Hippocampal formation (tissue), 2 donors: ENCODE measurements at regions not wholly inside any gene's neighbourhood (a gene's known extent, or its start where the extent isn't known, plus 50 kb on each side); places are given as distances from the start of the nearest gene placed in this dataset.
"Not testable (repeated sequence)": the region's sequence is repeated elsewhere in the genome, so short reads cannot be mapped to it uniquely, and the experiment has no call there.

Source experiments
- DNase-seq, 2 donors: peaks; one replicate each; lab custom pipeline; 2025; lab: John Stamatoyannopoulos, UW

- DNase-seq, result not testable (repeated sequence)
Observed at GRCh38 chr3:48101301-48101650, 85.1 kb upstream of the MAP4 start.

GRCh38 chr3:48092270-48092669 lies 76.1 kb upstream of the MAP4 start:
- DNase-seq, result no peak

DNA sequence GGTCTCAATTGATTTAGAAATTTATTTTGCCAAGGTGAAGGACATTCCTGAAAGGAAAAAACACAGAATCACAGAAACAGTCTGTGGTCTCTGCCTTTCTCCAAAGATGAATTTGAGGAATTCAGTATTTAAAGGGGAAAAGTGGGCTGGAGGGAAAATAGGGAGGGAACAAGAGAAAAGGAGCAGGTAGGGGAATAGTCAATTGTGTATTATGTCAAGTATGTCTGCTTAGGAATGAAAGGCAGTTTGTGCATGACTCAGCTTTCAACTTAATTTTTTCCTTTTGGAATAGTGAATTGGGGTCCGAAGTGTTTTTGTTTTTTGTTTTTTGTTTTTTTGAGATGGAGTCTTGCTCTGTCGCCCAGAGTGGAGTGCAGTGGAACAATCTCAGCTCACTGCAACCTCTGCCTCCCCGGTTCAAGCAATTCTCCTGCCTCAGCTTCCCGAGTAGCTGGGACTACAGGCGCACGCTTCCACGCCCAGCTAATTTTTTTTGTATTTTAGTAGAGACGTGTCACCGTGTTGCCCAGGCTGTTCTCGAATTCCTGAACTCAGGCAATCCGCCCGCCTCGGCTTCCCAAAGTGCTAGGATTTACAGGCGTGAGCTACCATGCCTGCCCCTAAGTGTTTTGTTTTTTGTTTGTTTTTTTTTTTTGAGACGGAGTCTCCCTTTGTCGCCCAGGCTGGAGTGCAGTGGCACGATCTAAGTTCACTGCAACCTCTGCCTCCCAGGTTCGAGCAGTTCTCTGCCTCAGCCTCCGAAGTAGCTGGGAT lies 74.1 kb upstream of the MAP4 start:
- no peak for DNase-seq

DNA sequence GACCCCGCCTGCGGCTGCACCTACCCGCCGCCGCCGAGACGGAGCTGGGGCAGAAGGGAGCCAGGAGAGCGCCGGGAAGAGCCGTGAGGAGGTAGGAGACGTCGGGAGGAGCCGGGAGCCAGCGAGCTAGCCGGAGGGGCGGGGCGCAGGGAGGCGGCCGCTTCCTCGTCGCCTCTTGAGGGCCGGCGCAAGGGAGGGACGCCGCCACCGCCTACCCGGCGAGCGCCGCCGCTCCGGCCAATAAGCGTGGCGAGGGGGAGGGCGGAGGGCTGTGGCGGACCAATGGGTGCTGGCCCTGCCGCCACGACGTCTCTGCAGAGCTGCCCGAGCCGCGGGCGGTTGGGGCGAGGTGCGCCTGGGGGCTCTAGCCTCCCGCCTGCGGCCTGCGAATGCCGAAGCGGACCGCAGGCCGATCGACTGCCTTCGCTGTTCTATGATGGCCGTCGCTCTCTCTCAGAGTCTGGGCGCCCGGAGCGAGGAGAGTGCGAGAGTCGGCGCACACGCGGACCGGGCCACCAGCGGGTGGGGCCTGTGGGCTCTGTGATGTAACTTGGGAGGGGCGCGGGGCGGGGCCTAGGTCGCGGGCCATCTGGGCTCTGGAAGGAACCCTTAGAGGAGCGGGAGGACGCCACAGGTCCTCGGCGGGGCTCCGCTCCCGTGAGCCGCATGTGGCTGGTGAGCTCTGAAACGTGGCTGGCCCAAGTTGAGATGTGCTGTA lies 72.7 kb upstream of the MAP4 start:
- peak; percentile 95 to 96 for DNase-seq

GRCh38 chr3:48088056-48088748 lies 72.0 kb upstream of the MAP4 start:
- DNase-seq, result peak in 1 of 2 donors; percentile 41

- DNase-seq, result no peak
Observed at GRCh38 chr3:48086705-48087104, 70.5 kb upstream of the MAP4 start.

DNA sequence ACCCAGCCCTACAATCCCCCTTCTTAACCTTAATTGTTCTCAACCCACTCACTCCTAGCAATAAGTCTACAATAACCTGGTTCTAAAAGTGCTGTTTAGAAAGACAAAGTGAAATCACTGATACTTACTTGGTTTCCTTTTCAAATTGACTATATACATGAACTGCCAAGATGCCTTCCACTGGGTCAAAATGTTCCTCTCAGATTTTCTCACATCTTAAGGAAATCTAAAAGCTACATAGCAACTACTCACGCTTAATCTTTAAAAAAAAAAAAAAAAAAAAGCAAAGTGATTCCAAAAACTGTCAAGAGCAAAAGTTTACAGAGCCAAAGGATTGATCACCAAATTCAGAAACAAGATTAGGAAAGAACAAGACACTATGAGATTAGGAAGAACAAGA lies 68.7 kb upstream of the MAP4 start:
- no peak for DNase-seq

DNA sequence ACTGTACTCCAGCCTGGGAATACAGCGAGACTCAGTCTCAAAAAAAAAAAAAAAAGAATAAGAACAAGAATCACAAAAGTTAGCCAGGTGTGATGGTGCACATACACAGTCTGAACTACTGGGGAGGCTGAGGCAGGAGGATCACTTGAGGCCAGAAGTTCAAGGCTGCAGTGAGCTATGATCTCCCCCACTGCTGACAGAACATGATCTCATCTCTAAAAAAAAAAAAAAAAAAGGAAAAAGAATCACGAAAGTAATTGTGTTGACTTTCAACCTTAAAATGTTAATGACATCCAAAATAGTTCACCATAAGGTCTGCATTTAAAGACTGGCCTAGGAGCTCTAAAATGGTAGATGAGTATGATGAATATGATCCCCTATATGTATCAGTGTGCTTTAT lies 68.0 kb upstream of the MAP4 start:
- no peak for DNase-seq

DNA sequence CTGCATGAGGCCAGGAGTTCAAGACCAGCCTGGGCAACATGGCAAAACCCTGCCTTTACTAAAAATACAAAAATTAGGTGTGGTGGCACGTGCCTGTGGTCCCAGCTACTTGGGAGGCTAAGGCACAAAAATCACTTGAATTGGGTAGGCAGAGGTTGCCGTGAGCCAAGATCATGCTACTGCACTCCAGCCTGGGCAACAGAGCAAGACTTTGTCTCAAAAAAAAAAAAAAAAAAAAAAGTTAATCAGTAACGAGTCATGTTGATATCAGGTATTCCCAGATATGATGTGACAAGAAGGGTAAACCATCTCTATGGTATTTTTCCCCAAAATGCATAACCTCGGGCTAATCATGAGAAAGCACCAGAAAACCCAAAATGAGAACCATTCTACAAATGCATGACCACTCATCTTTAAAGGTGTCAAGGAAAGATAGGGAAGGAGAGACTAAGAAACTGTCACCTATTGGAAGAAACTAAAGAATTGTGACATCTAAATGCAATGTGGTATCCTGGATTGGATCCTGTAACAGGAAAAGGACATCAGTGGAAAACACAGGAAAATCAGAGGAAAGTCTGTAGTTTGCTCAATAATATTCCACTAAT lies 66.5 kb upstream of the MAP4 start:
- DNase-seq, result no peak

- DNase-seq, result no peak
Observed at GRCh38 chr3:48077815-48078214, 61.6 kb upstream of the MAP4 start.

DNA sequence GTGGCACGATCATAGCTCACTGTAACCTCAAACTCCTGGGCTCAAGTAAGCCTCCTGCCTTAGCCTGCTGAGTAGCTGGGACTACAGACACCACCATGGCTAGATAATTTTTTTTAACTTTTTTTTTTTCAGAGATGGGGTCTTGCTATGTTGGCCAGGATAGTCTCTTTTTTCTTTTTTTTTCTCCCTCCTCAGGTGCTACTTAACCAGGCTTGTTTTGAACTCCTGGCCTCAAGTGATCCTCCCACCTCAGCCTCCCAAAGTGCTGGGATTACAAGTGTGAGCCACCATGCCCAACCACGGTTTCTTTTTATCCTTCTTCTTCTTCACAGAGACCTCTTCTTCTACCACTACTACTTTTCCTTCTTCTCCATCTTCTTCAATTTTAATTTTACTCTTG lies 53.8 kb upstream of the MAP4 start:
- DNase-seq, result no peak

- no peak for DNase-seq
Observed at GRCh38 chr3:48069339-48069738, 53.1 kb upstream of the MAP4 start.

GRCh38 chr3:48068886-48069285 lies 52.7 kb upstream of the MAP4 start:
- no peak for DNase-seq

DNA sequence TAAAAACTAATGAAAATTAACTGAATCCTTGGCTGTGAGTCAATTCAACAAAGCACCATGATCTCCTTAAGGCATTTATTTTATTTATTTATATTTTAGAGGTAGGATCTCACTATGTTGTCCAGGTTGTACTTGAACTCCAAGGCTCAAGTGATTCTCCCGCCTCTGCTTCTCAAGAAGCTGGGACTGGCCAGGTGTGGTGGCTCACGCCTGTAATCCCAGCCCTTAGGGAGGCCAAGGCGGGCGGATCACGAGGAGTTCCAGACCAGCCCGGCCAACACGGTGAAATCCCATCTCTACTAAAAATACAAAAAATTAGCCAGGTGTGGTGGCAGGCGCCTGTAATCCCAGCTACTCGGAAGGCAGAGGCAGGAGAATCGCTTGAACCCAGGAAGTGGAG lies 52.1 kb upstream of the MAP4 start:
- DNase-seq, result not testable (repeated sequence)

DNA sequence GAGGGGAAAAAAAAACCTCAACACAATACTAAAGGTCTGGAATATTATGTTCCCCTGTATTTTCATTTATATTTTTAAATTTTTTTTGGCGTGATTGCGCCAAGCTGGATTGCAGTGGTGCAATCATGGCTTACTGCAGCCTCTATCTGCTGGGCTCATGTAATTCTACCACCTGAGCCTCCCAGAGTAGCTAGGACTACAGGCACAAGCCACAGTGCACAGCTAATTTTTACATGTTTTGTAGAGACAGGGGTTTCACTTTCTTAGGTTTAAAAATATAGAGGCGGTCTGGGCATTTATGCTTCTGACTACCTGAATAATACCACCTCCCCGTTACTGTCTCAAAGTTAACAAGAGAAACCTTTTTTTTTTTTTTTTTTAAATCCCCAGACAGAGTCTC lies 51.1 kb upstream of the MAP4 start:
- DNase-seq, result no peak
